HT1080 (cell line): ENCODE measurements at regions not wholly inside any gene's neighbourhood (a gene's known extent, or its start where the extent isn't known, plus 50 kb on each side); places are given as distances from the start of the nearest gene placed in this dataset.
"Not testable (repeated sequence)": the region's sequence is repeated elsewhere in the genome, so short reads cannot be mapped to it uniquely, and the experiment has no call there.

Experiments used
- DNase-seq: peaks from one replicate; pipeline ENCODE4 v3.0.0-alpha.2; 2015; ENCODE audit warnings: low read depth

GRCh38 chr4:100340512-100341485 is 150.5 kb upstream of the DDIT4L start:
- DNase-seq, result no peak

- no peak for DNase-seq
These were observed 149.6 kb upstream of the DDIT4L start for GRCh38 chr4:100339870-100340269.

GRCh38 chr4:100333491-100333890 is 143.2 kb upstream of the DDIT4L start:
- not testable (repeated sequence) for DNase-seq

GRCh38 chr4:100317032-100317864 is 127.0 kb upstream of the DDIT4L start:
- no peak for DNase-seq

- DNase-seq, result no peak
These were observed 123.8 kb upstream of the DDIT4L start for GRCh38 chr4:100314057-100314456.

GRCh38 chr4:100312615-100313350 is 122.5 kb upstream of the DDIT4L start:
- DNase-seq, result no peak

- peak; percentile 44 for DNase-seq
These were observed 120.9 kb upstream of the DDIT4L start for GRCh38 chr4:100311181-100311580.

- DNase-seq, result no peak
These were observed 115.8 kb upstream of the DDIT4L start for GRCh38 chr4:100306018-100306417.

- DNase-seq, result no peak
These were observed 112.1 kb upstream of the DDIT4L start for GRCh38 chr4:100302061-100303026.

GRCh38 chr4:100299046-100299840 is 109.0 kb upstream of the DDIT4L start:
- DNase-seq, result peak; percentile 96

GRCh38 chr4:100295792-100296191 is 105.5 kb upstream of the DDIT4L start:
- peak; percentile 36 for DNase-seq

- no peak for DNase-seq
These were observed 104.1 kb upstream of the DDIT4L start for GRCh38 chr4:100294356-100294755.

GRCh38 chr4:100290585-100290984 is 100.3 kb upstream of the DDIT4L start:
- peak; percentile 68 for DNase-seq

GRCh38 chr4:100289946-100290345 is 99.7 kb upstream of the DDIT4L start:
- DNase-seq, result no peak

GRCh38 chr4:100289530-100289888 is 99.2 kb upstream of the DDIT4L start:
- DNase-seq, result peak; percentile 65

- DNase-seq, result no peak
These were observed 98.7 kb upstream of the DDIT4L start for GRCh38 chr4:100288811-100289529.

- DNase-seq, result peak; percentile 76
These were observed 97.9 kb upstream of the DDIT4L start for GRCh38 chr4:100288161-100288560.

GRCh38 chr4:100287534-100287933 is 97.3 kb upstream of the DDIT4L start:
- no peak for DNase-seq

- no peak for DNase-seq
These were observed 96.4 kb upstream of the DDIT4L start for GRCh38 chr4:100286636-100287035.
